Fibroblast of lung (primary cell): ENCODE measurements at regions not wholly inside any gene's neighbourhood (a gene's known extent, or its start where the extent isn't known, plus 50 kb on each side); places are given as distances from the start of the nearest gene placed in this dataset.

Experiments
- EZH2 ChIP-seq: IDR thresholded peaks from 2 replicates; pipeline ENCODE4 v1.5.1; 2012; ENCODE audit warnings: low read length, control low read depth, mild to moderate bottlenecking; ENCODE audit errors: missing control alignments
- TF ChIP-seq, protein P1 (sequence below), 2 donors: IDR thresholded peaks in 1 of 2; conservative IDR thresholded peaks in 1 of 2; 1 replicate in 1 of 2; 2 replicates in 1 of 2; pipeline ENCODE4 v1.5.1; 2011 to 2012; ENCODE audit warnings: low read length in 2 of 2, control low read depth in 1 of 2, inconsistent platforms in 1 of 2, low read depth in 1 of 2, mild to moderate bottlenecking in 1 of 2

DNA sequence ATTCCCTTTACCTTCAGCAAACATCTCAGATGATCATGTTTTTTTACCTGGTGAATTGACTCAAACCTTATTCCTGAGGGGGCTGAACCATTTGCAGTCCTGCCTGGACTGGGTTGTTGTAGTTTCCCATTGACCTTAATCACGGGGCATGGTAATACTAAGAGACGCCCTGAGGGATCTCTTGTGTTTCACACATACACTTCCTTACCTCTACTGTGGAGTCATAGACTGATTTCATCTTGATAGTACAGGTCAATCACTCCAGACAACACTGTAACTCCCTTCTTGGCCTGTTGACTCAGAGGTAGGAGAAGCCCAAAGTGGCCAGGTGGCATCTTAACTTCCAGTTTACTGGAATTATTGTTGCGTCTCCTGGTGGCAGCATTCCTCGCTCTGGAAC is 1064.0 kb upstream of the PCDH10 start:
- TF ChIP-seq, protein P1, sequence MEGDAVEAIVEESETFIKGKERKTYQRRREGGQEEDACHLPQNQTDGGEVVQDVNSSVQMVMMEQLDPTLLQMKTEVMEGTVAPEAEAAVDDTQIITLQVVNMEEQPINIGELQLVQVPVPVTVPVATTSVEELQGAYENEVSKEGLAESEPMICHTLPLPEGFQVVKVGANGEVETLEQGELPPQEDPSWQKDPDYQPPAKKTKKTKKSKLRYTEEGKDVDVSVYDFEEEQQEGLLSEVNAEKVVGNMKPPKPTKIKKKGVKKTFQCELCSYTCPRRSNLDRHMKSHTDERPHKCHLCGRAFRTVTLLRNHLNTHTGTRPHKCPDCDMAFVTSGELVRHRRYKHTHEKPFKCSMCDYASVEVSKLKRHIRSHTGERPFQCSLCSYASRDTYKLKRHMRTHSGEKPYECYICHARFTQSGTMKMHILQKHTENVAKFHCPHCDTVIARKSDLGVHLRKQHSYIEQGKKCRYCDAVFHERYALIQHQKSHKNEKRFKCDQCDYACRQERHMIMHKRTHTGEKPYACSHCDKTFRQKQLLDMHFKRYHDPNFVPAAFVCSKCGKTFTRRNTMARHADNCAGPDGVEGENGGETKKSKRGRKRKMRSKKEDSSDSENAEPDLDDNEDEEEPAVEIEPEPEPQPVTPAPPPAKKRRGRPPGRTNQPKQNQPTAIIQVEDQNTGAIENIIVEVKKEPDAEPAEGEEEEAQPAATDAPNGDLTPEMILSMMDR (conservative IDR thresholded peaks at IDR 0.05 in 1 of 2, IDR thresholded peaks at IDR 0.05 in 1 of 2; ENCODE audit: low read depth in 1 of 2, low read length in 2 of 2) = no peak
- TF ChIP-seq EZH2 = no peak
